Stimulated activated CD8-positive, alpha-beta memory T cell treated with anti-CD3 and anti-CD28 coated beads, Interleukin-15, amount 100 ng/mL, for 24 hours (primary cell): ENCODE measurements at regions not wholly inside any gene's neighbourhood (a gene's known extent, or its start where the extent isn't known, plus 50 kb on each side); places are given as distances from the start of the nearest gene placed in this dataset.
"Not testable (repeated sequence)": the region's sequence is repeated elsewhere in the genome, so short reads cannot be mapped to it uniquely, and the experiment has no call there.

Experiments used
- DNase-seq: peaks from one replicate; pipeline ENCODE4 v3.0.0-alpha.2; 2020; ENCODE audit warnings: low read depth

- no peak for DNase-seq
These were observed 201.9 kb downstream of the DAD1 start for GRCh38 chr14:22386924-22387775.

- DNase-seq, result no peak
These were observed 204.0 kb downstream of the DAD1 start for GRCh38 chr14:22384974-22385526.

GRCh38 chr14:22384167-22384549 is 204.9 kb downstream of the DAD1 start:
- DNase-seq, result no peak

GRCh38 chr14:22383515-22384166 is 205.4 kb downstream of the DAD1 start:
- no peak for DNase-seq

GRCh38 chr14:22382955-22383354 is 206.1 kb downstream of the DAD1 start:
- DNase-seq, result no peak

GRCh38 chr14:22382395-22382794 is 206.6 kb downstream of the DAD1 start:
- DNase-seq, result no peak

- DNase-seq, result no peak
These were observed 207.3 kb downstream of the DAD1 start for GRCh38 chr14:22381766-22382165.

- no peak for DNase-seq
These were observed 207.6 kb downstream of the DAD1 start for GRCh38 chr14:22381408-22381760.

- DNase-seq, result no peak
These were observed 208.2 kb downstream of the DAD1 start for GRCh38 chr14:22380571-22381407.

- DNase-seq, result no peak
These were observed 209.3 kb downstream of the DAD1 start for GRCh38 chr14:22379727-22380126.

GRCh38 chr14:22378181-22378580 is 210.8 kb downstream of the DAD1 start:
- DNase-seq, result no peak

- no peak for DNase-seq
These were observed 213.6 kb downstream of the DAD1 start for GRCh38 chr14:22375321-22375930.

- no peak for DNase-seq
These were observed 218.8 kb downstream of the DAD1 start for GRCh38 chr14:22370084-22370847.

GRCh38 chr14:22358726-22359125 is 230.3 kb downstream of the DAD1 start:
- DNase-seq, result no peak

- not testable (repeated sequence) for DNase-seq
These were observed 239.7 kb downstream of the DAD1 start for GRCh38 chr14:22349281-22349680.

GRCh38 chr14:22344673-22345072 is 244.4 kb downstream of the DAD1 start:
- no peak for DNase-seq

- not testable (repeated sequence) for DNase-seq
These were observed 244.8 kb downstream of the DAD1 start for GRCh38 chr14:22344209-22344608.

- no peak for DNase-seq
These were observed 248.0 kb downstream of the DAD1 start for GRCh38 chr14:22341049-22341448.

GRCh38 chr14:22338917-22339715 is 249.9 kb downstream of the DAD1 start:
- DNase-seq, result no peak

- DNase-seq, result no peak
These were observed 250.6 kb downstream of the DAD1 start for GRCh38 chr14:22338381-22338780.
